CD4-positive, alpha-beta T cell treated with Interleukin-4 for 1 hour (primary cell): ENCODE measurements at regions not wholly inside any gene's neighbourhood (a gene's known extent, or its start where the extent isn't known, plus 50 kb on each side); places are given as distances from the start of the nearest gene placed in this dataset.

ENCODE experiments used
- DNase-seq, 2 donors: peaks; one replicate each; pipeline ENCODE4 v3.0.0-alpha.2; 2020 to 2022

- DNase-seq = no peak
Measured at GRCh38 chr10:8504499-8504898, 450.0 kb downstream of the GATA3 start.

GRCh38 chr10:8507156-8507555 lies 452.7 kb downstream of the GATA3 start:
- no peak for DNase-seq

DNA sequence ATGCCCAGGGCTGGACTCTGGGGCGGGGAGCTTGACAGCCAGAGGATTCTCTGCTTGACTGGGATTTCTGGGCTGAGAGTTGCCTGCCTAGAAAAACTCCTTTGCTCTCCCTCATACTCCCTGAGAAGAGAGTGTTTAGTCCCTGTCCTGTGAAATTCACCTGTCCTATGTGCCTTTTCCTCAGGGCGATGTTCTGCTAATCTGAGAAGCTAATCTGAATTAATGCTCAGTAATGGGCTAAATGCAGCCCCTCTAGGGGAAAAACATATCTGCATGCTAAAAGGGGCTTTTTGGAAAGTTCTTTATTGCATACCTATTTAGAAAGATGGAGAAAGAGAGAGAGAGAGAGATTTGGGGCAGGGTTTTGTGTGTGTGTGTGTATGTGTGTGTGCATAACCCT lies 454.4 kb downstream of the GATA3 start:
- no peak for DNase-seq

GRCh38 chr10:8510471-8510870 lies 456.0 kb downstream of the GATA3 start:
- no peak for DNase-seq

DNA sequence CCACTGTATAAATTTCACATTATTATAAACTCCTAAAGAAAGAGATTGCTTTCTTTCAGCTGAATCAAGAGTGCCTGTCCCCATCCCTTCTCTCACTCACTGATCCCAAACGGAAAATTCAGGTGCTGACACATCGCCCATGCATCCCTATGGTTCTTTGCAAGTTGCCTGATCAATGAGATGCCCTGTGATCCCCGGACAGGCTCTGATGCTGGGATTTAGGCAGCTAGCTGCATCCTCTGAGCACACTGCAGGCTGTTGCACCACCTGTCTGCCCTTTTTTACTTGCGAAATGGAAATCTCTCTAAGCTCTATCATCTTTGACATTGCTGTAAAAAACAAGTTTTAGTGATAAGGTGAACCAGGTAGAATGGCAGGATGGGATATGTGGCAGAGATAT lies 456.5 kb downstream of the GATA3 start:
- no peak for DNase-seq

GRCh38 chr10:8513155-8514147 lies 459.0 kb downstream of the GATA3 start:
- no peak for DNase-seq

- DNase-seq = no peak
Measured at GRCh38 chr10:8520382-8520781, 465.9 kb downstream of the GATA3 start.

DNA sequence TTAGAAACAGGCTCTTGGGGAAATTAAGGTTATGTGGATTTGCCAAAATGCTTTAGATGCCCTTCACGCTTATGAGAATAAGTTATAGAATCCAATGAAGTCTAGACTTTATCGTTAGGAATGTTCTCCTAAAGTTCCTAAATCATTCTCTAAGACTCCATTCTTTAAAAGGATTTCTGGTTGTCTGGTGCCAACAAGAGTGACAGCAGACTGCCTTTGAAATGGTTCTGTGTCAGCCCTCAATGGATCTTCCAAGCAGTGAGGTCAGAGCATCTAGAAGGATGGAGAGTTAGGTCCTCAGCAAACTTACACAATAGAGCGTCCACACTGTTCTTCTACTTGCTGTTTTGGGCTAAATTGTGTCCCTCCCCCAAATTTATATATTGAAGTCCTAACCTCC lies 473.3 kb downstream of the GATA3 start:
- DNase-seq = no peak

DNA sequence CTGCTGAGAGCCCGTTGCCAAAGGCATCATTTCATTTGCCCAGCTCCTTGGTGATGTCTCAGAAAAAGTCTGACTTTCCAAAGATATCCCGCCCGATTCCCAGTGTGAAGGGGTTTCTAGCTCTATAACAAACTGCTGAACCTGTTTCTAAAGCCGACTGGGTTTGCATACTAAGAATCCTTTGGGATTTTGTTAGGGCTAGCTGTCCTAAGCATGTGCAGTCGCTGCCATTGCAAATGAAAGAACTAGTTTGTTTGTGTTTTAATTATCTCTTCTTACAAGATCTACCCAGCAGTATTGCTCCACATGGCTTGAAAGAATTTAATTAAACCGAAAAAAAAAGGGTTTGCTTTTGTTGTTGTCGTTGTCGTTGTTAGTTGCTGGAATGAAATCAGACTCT lies 476.6 kb downstream of the GATA3 start:
- no peak for DNase-seq

DNA sequence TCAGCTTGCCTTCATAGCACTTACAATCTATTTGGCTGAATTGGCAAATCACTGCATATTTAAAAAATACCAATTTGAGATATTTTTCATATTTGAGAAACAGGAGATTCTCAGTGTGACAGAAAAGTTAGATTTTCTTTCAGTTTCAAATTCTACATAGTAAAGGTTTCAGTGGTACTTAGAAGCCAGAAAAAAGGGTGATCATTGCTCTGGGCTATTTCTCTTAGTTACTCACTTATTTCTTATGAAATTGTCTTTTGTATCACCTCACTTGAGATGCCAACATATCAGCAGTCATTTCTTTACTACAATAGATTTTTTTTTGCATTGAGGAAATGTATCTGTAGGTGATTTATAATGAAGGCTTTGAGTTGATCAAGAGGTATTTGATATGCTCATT lies 478.2 kb downstream of the GATA3 start:
- DNase-seq = no peak

GRCh38 chr10:8533462-8533861 lies 479.0 kb downstream of the GATA3 start:
- no peak for DNase-seq

DNA sequence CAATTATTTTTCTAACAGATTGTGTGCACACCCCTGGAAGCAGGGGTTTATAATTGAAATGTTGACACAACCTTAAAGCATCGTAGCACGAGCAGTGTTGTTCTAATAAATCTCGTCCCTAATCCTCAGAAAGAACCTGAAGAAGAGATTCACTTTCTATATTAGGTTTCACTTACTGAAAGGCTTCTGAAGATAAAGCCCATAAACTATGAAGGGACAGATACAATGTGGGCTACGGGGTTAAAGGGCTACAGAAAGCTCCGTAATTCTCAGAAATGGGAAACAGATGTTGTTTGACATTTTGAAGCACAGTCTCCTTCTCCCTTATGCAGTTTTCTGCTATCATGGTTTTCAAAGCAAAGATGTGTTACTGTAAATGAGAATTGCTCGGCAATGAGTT lies 479.6 kb downstream of the GATA3 start:
- DNase-seq = no peak

- DNase-seq = no peak
Measured at GRCh38 chr10:8534891-8535290, 480.4 kb downstream of the GATA3 start.

- no peak for DNase-seq
Measured at GRCh38 chr10:8539056-8539455, 484.6 kb downstream of the GATA3 start.

DNA sequence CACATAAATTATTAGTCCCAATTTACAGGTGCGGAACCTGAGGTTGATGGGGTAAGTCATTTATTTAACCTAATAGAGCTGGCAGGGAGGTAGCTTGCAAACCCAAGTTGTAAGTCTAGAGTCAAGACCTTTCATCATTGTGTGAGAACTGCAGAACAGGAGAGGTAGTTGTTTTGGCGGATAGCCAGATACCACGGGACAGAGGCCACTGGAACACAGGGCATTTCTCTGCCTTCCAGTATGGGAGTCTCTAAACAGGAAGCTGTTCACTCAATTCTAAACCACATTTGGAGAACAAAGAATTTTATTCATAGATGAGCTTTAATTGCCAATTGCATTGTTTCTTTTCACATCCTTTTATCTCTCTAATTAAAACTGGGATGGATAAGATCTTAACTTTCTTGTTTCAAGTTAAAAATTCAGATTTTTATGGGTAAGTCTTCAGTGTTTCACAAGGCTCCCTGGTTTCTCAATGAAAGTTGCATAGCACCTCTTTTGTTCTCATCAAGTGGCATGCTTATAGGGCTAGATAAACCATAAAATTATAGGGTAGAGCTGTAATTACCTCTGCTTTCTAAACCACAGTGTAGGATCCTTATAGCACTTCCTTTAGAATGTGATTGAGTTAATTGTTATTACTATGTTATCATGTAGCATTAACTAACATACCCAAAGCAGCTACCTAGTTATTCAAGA lies 489.0 kb downstream of the GATA3 start:
- DNase-seq = no peak

DNA sequence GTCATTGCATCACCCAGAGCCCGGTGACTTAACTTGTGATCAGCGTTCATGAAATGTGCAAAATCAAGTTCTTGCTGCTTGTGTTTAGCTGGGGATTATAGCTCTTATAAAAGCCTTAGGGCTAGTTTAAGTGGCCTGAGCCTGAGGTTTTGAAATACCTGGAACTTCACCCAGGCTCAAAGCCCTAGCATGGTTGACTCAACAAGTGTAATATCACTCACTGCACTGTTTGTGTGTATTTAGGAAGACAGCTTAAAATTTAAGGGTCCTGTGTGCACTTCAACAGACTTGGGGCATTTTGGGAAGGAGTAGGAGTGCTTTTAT lies 489.5 kb downstream of the GATA3 start:
- no peak for DNase-seq

GRCh38 chr10:8544500-8544899 lies 490.0 kb downstream of the GATA3 start:
- no peak for DNase-seq

GRCh38 chr10:8554574-8554973 lies 500.1 kb downstream of the GATA3 start:
- DNase-seq = no peak

GRCh38 chr10:8556321-8556720 lies 501.8 kb downstream of the GATA3 start:
- DNase-seq = no peak

- peak in 1 of 2 donors; percentile 3 for DNase-seq
Measured at GRCh38 chr10:8563478-8563877, 509.0 kb downstream of the GATA3 start.

DNA sequence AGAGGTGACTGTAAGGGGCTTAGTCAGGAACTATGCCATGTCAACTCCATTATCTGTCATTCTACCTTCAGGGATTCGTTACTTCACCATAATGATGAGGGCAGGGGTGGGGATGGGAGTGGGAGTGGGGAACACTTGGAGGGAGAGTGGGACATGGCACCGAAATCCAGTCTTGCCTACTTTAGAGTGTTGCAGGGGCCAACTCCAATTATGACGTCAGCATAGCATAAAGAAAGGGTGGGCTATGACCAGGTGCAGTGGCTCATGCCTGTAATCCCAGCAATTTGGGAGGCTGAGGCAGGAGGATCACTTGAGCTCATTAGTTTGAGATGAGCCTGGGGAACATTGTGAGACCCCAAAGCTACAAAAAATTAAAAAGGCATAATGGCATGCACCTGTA lies 512.2 kb downstream of the GATA3 start:
- DNase-seq = no peak

DNA sequence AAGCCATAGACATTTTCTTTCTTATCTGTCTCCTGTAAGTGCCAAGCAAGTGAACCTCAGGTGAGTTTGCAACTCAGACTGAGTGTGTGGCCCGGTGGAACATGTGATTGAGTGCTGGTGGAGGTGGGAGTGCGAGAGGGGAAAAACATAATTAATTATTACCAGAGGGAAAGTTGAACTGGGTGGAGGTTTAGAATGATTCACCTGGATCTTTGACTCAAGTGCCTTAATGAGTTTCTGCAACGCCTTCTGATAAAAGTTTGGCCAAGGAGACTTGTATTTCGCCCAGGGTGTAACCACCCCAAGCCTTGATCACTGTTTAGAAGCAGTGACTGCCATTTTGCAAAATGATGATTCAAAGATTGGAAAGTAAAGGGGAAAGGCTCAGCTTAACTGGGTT lies 513.9 kb downstream of the GATA3 start:
- no peak for DNase-seq

- no peak for DNase-seq
Measured at GRCh38 chr10:8575620-8576019, 521.1 kb downstream of the GATA3 start.

- no peak for DNase-seq
Measured at GRCh38 chr10:8576281-8576680, 521.8 kb downstream of the GATA3 start.
